Spleen (tissue), 7 donors: ENCODE measurements at regions not wholly inside any gene's neighbourhood (a gene's known extent, or its start where the extent isn't known, plus 50 kb on each side); places are given as distances from the start of the nearest gene placed in this dataset.

Experiments used
- CTCF ChIP-seq, 11 experiments: fragments of 200-600 bp in 7 of 11; fragments of 450-650 bp in 4 of 11; sonication (generic) in 4 of 11; IDR thresholded peaks in 8 of 11; conservative IDR thresholded peaks in 3 of 11; 1 replicate in 7 of 11; 2 replicates in 4 of 11; pipeline versions ENCODE4 v1.4.0 to v1.8.0; 2016 to 2021; ENCODE audit warnings: antibody characterized with exemption in 11 of 11, inconsistent platforms in 4 of 11, mild to moderate bottlenecking in 1 of 11
- POLR2A ChIP-seq, 3 donors: fragments of 450-650 bp; IDR thresholded peaks; one replicate each; pipeline ENCODE4 v1.5.1; 2017; ENCODE audit warnings: antibody characterized with exemption in 3 of 3, mild to moderate bottlenecking in 1 of 3
- POLR2AphosphoS5 ChIP-seq, 3 donors: sonication (generic); formaldehyde crosslinking; IDR thresholded peaks; one replicate each; pipeline ENCODE4 v1.5.1; 2017; ENCODE audit warnings: antibody characterized with exemption in 3 of 3
- donor health status: DM: no; HTN: no; CAD: no; lungs with moderate emphysema.
- donor health status: DM: no; HTN: no; CAD: no.
- donor health status: DM: no; HTN: no; CAD: no.

- TF ChIP-seq CTCF (IDR thresholded peaks at IDR 0.05 in 8 of 11, conservative IDR thresholded peaks at IDR 0.05 in 3 of 11): no peak
- no peak for TF ChIP-seq POLR2AphosphoS5 (IDR thresholded peaks at IDR 0.05)
- no peak for TF ChIP-seq POLR2A (IDR thresholded peaks at IDR 0.05)
Observed at GRCh38 chr17:31674305-31674704, 184.7 kb downstream of the COPRS start.
